ENCODE measurements at regions not wholly inside any gene's neighbourhood (a gene's known extent, or its start where the extent isn't known, plus 50 kb on each side); places are given as distances from the start of the nearest gene placed in this dataset.

DNA sequence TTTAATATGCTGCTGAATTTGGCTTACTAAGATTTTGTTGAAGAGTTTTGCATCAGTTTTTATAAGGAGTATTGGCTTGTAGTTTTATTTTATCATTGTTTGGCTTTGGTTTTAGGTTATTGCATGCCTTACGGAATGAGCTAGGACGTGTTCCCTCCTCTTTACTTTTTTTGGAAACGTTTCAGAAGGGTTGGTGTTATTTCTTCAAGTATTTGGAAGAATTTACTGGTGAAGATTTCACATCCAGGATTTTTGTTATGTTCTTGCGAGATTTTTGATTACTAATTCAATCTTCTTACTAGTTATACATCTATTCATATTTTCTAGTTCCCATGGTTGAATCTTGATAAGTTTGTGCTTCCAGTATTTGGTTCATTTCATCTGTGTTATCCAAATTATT lies 823.2 kb downstream of the SLC6A15 start:
- H3K27ac ChIP-seq: no peak overlapping the region
- TF ChIP-seq, protein P1, sequence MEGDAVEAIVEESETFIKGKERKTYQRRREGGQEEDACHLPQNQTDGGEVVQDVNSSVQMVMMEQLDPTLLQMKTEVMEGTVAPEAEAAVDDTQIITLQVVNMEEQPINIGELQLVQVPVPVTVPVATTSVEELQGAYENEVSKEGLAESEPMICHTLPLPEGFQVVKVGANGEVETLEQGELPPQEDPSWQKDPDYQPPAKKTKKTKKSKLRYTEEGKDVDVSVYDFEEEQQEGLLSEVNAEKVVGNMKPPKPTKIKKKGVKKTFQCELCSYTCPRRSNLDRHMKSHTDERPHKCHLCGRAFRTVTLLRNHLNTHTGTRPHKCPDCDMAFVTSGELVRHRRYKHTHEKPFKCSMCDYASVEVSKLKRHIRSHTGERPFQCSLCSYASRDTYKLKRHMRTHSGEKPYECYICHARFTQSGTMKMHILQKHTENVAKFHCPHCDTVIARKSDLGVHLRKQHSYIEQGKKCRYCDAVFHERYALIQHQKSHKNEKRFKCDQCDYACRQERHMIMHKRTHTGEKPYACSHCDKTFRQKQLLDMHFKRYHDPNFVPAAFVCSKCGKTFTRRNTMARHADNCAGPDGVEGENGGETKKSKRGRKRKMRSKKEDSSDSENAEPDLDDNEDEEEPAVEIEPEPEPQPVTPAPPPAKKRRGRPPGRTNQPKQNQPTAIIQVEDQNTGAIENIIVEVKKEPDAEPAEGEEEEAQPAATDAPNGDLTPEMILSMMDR (IDR thresholded peaks at IDR 0.05): no peak
- no peak for TF ChIP-seq POLR2A (IDR thresholded peaks at IDR 0.05)
- ATAC-seq (no peak), DNase-seq (no peak)
- no peaks in the 10 kb centered on the region for H3K36me3 ChIP-seq
- H3K4me1 ChIP-seq: no peaks in the 10 kb centered on the region
- intact Hi-C loops (cut with DNase I): no loop called here
- no peaks in the 10 kb centered on the region for H3K27me3 ChIP-seq
- no peaks in the 10 kb centered on the region for H3K9me3 ChIP-seq
- no peak overlapping the region for H3K4me3 ChIP-seq
- 37% methylated on average over 4 of the region's 4 CpGs for WGBS (ENCODE audit: insufficient coverage, low coverage, low lambda C conversion rate, missing lambda C conversion rate)

DNA sequence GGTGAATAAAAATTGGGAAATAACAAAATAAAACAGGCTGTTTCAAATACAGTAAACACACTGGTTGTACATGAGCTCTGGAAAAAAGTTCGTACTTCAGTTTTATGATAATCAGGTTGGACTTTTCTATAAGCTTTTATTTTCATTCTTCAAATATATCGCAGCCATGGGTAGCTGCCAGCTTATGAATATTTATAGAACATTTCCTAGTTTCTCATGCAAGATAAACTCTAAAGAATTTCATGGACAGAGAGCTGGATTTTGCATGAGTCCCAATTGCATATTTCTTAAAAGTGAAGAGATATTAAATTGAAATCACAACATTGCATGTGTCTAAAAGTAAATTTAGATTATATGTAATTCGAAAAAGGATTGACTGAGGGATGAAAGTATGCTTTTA lies 827.6 kb downstream of the SLC6A15 start:
- H3K27ac ChIP-seq: no peak overlapping the region
- no peaks in the 10 kb centered on the region for H3K9me3 ChIP-seq
- H3K27me3 ChIP-seq: no peaks in the 10 kb centered on the region
- H3K4me3 ChIP-seq: no peak overlapping the region
- DNase-seq: no peak
- no peaks in the 10 kb centered on the region for H3K4me1 ChIP-seq
- ATAC-seq: no peak
- H3K36me3 ChIP-seq: no peaks in the 10 kb centered on the region
- intact Hi-C loops (cut with DNase I): no loop called here
- 28% methylated on average over 3 of the region's 3 CpGs for WGBS (ENCODE audit: insufficient coverage, low coverage, low lambda C conversion rate, missing lambda C conversion rate)
- no peak for TF ChIP-seq POLR2A (IDR thresholded peaks at IDR 0.05)
- TF ChIP-seq, protein P1 (IDR thresholded peaks at IDR 0.05): no peak

DNA sequence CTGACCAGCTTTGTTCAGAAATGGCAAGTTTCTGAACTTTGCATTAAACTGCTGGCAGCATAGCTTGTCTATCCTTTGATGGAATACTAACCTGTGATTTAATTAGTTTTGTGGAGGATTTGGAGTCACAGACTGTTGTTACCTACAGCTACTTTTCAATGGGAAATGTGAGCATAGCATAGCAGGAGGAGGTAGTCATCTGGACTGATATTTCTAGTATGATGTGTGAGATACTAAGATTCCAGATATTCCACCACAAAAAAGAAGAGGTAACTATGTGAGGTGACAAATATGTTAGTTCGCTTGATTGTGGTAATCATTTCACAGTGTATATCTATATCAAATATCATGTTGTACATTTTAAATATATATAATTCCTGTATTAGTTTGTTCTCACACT lies 833.0 kb downstream of the SLC6A15 start:
- WGBS (ENCODE audit: insufficient coverage, low coverage, low lambda C conversion rate, missing lambda C conversion rate): 65% methylated on average over 1 of the region's 1 CpG
- DNase-seq (no peak), ATAC-seq (no peak)
- TF ChIP-seq, protein P1 (IDR thresholded peaks at IDR 0.05): no peak
- TF ChIP-seq POLR2A (IDR thresholded peaks at IDR 0.05): no peak
- Histone ChIP-seq H3K4me1 (no peaks in the 10 kb centered on the region), H3K27ac (no peak overlapping the region), H3K36me3 (no peaks in the 10 kb centered on the region), H3K4me3 (no peak overlapping the region), H3K9me3 (no peaks in the 10 kb centered on the region), H3K27me3 (no peaks in the 10 kb centered on the region)
- intact Hi-C loops (cut with DNase I): no loop called here

DNA sequence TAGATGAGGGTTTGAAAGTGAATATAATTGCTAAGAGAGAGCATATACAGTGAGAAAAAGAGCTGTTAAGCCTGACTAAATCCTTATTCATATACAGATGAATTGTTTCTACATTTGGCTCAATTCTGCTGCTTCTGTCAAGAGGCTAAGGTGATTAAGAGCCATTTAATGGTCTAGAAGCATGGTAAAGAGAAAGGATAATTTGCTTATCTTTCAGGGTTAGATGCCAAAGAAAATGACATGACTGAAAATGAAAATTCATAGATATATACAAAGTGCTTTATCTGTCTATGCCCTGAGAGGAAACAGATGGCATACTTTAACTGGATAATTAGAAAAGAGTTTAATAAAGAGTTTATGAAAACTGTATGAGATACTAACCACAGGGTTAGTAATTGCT lies 834.9 kb downstream of the SLC6A15 start:
- no peaks in the 10 kb centered on the region for H3K27me3 ChIP-seq
- H3K4me1 ChIP-seq: no peaks in the 10 kb centered on the region
- no peak overlapping the region for H3K4me3 ChIP-seq
- no peak for ATAC-seq
- intact Hi-C loops (cut with DNase I): no loop called here
- no peak overlapping the region for H3K27ac ChIP-seq
- no peaks in the 10 kb centered on the region for H3K9me3 ChIP-seq
- TF ChIP-seq POLR2A (IDR thresholded peaks at IDR 0.05): no peak
- TF ChIP-seq, protein P1 (IDR thresholded peaks at IDR 0.05): no peak
- no peaks in the 10 kb centered on the region for H3K36me3 ChIP-seq
- DNase-seq: no peak

DNA sequence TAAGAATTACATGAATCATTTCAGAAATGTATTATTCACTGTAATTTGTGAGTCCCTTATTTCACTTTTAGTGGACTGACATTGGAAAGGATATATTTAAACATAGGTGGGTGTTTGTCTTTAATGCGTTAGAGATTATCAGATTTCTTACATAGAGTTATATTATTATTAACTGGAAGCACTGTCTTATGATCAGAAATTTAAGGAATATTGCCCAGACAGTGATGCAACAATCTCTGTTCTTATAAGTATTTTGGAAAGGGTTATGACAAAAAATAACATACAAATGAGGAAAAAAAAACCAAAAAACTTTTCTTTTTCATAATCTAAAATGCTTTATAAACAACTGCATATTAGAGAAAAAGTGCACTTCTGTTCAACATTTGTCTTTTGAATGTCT lies 836.6 kb downstream of the SLC6A15 start:
- Histone ChIP-seq H3K4me1 (no peaks in the 10 kb centered on the region), H3K4me3 (no peak overlapping the region), H3K9me3 (no peaks in the 10 kb centered on the region), H3K27me3 (no peaks in the 10 kb centered on the region), H3K36me3 (no peaks in the 10 kb centered on the region), H3K27ac (no peak overlapping the region)
- intact Hi-C loops (cut with DNase I): no loop called here
- DNase-seq (no peak), ATAC-seq (no peak)
- WGBS (ENCODE audit: insufficient coverage, low coverage, low lambda C conversion rate, missing lambda C conversion rate): 40% methylated on average over 1 of the region's 1 CpG
- TF ChIP-seq POLR2A (IDR thresholded peaks at IDR 0.05): no peak
- TF ChIP-seq, protein P1 (IDR thresholded peaks at IDR 0.05): no peak

Data from right lobe of liver (tissue), 6 donors.